ENCODE measurements at regions not wholly inside any gene's neighbourhood (a gene's known extent, or its start where the extent isn't known, plus 50 kb on each side); places are given as distances from the start of the nearest gene placed in this dataset.

GRCh38 chr20:48425817-48426612 is 401.8 kb downstream of the PREX1 start:
- no peaks in the 10 kb centered on the region for H3K36me3 Mint-ChIP-seq
- no peak overlapping the region for H2AFZ ChIP-seq (ENCODE audit: insufficient read depth, low read depth, low read length, poor library complexity, severe bottlenecking)
- H3K4me1 Mint-ChIP-seq: no peaks in the 10 kb centered on the region

GRCh38 chr20:48425321-48425720 is 402.5 kb downstream of the PREX1 start:
- no peaks in the 10 kb centered on the region for H3K36me3 Mint-ChIP-seq
- Histone ChIP-seq H3K9me3 (replicated peaks in 1 of 2; ENCODE audit: control insufficient read depth in 1 of 2, insufficient read depth in 1 of 2, low read length in 2 of 2) (peaks cover 0 to 1% of the 10 kb centered on the region in 2 donors), H3K36me3 (replicated peaks in 1 of 2; ENCODE audit: control insufficient read depth in 1 of 2, insufficient read depth in 2 of 2, low read length in 2 of 2) (no peaks in the 10 kb centered on the region), H3K9ac (ENCODE audit: insufficient read depth, low read length, poor library complexity, severe bottlenecking) (no peak overlapping the region), H3K4me3 (replicated peaks in 1 of 3; ENCODE audit: low read depth in 2 of 3, low read length in 3 of 3) (no peak overlapping the region), H4K20me1 (ENCODE audit: insufficient read depth, low read length) (no peaks in the 10 kb centered on the region), H3K79me2 (ENCODE audit: insufficient read depth, low read length) (no peaks in the 10 kb centered on the region), H3K4me2 (replicated peaks; ENCODE audit: extremely low read depth, low read length, poor library complexity, severe bottlenecking) (no peak overlapping the region), H3K27me3 (ENCODE audit: control insufficient read depth in 2 of 2, insufficient read depth in 2 of 2, low read length in 2 of 2) (no peaks in the 10 kb centered on the region), H3K4me1 (ENCODE audit: control insufficient read depth in 1 of 2, insufficient read depth in 2 of 2, low read length in 2 of 2) (no peaks in the 10 kb centered on the region), H3K27ac (ENCODE audit: low read depth in 1 of 2, low read length in 2 of 2) (no peak overlapping the region), H2AFZ (ENCODE audit: insufficient read depth, low read depth, low read length, poor library complexity, severe bottlenecking) (no peak overlapping the region)
- no peak for DNase-seq
- intact Hi-C loops (cut with micrococcal nuclease): no loop called here
- H3K27ac Mint-ChIP-seq: no peak overlapping the region
- no peak for TF ChIP-seq CTCF (IDR thresholded peaks at IDR 0.05)
- 81% methylated on average over 3 of the region's 5 CpGs for WGBS (ENCODE audit: insufficient coverage)
- H3K4me1 Mint-ChIP-seq: no peaks in the 10 kb centered on the region
- H3K27me3 Mint-ChIP-seq (ENCODE audit: low read depth in 3 of 3): peaks cover 2 to 7% (median 5%) of the 10 kb centered on the region in 3 donors
- H3K4me3 Mint-ChIP-seq: no peak overlapping the region
- peaks cover 0 to 5% (median 0%) of the 10 kb centered on the region in 7 donors for H3K9me3 Mint-ChIP-seq

More at GRCh38 chr20:48425817-48426612, 401.8 kb downstream of the PREX1 start:
- no peak for TF ChIP-seq CTCF (IDR thresholded peaks at IDR 0.05)
- intact Hi-C loops (cut with micrococcal nuclease): no loop called here
- Histone ChIP-seq H3K36me3 (replicated peaks in 1 of 2; ENCODE audit: control insufficient read depth in 1 of 2, insufficient read depth in 2 of 2, low read length in 2 of 2) (no peaks in the 10 kb centered on the region), H3K4me1 (ENCODE audit: control insufficient read depth in 1 of 2, insufficient read depth in 2 of 2, low read length in 2 of 2) (no peaks in the 10 kb centered on the region), H3K9me3 (replicated peaks in 1 of 2; ENCODE audit: control insufficient read depth in 1 of 2, insufficient read depth in 1 of 2, low read length in 2 of 2) (peaks cover 5 to 8% of the 10 kb centered on the region in 2 donors), H3K4me2 (replicated peaks; ENCODE audit: extremely low read depth, low read length, poor library complexity, severe bottlenecking) (no peak overlapping the region), H3K9ac (ENCODE audit: insufficient read depth, low read length, poor library complexity, severe bottlenecking) (no peak overlapping the region), H4K20me1 (ENCODE audit: insufficient read depth, low read length) (no peaks in the 10 kb centered on the region), H3K79me2 (ENCODE audit: insufficient read depth, low read length) (no peaks in the 10 kb centered on the region), H3K27me3 (ENCODE audit: control insufficient read depth in 2 of 2, insufficient read depth in 2 of 2, low read length in 2 of 2) (no peaks in the 10 kb centered on the region), H3K27ac (ENCODE audit: low read depth in 1 of 2, low read length in 2 of 2) (no peak overlapping the region), H3K4me3 (replicated peaks in 1 of 3; ENCODE audit: low read depth in 2 of 3, low read length in 3 of 3) (no peak overlapping the region)
- H3K9me3 Mint-ChIP-seq: peaks cover 2 to 11% (median 5%) of the 10 kb centered on the region in 7 donors
- H3K27ac Mint-ChIP-seq: peak overlapping the region in 1 of 7 donors; percentile 62
- 74% methylated on average over 4 of the region's 9 CpGs for WGBS (ENCODE audit: insufficient coverage)
- peaks cover 2 to 7% (median 3%) of the 10 kb centered on the region in 3 donors for H3K27me3 Mint-ChIP-seq (ENCODE audit: low read depth in 3 of 3)
- no peak for DNase-seq
- no peak overlapping the region for H3K4me3 Mint-ChIP-seq

Data from CD14-positive monocyte (primary cell).